Mesendoderm (in vitro differentiated cells): ENCODE measurements at regions not wholly inside any gene's neighbourhood (a gene's known extent, or its start where the extent isn't known, plus 50 kb on each side); places are given as distances from the start of the nearest gene placed in this dataset.

Experiments used
- DNase-seq: peaks from one replicate; pipeline ENCODE4 v3.0.0; 2013
- H2AK5ac ChIP-seq: 2 replicates; pipeline ENCODE4 v1.6.1; 2013; ENCODE audit warnings: low read length, inconsistent platforms
- H2BK120ac ChIP-seq: 2 replicates; pipeline ENCODE4 v1.6.1; 2013; ENCODE audit warnings: low read depth, mild to moderate bottlenecking, low read length, moderate library complexity, mixed read lengths
- H2BK15ac ChIP-seq: replicated peaks from 2 replicates; pipeline ENCODE4 v1.6.1; 2013; ENCODE audit warnings: low read depth, mild to moderate bottlenecking, moderate library complexity
- H2BK5ac ChIP-seq: 2 replicates; pipeline ENCODE4 v1.6.1; 2013; ENCODE audit warnings: low read length, inconsistent platforms
- H3K18ac ChIP-seq: 2 replicates; pipeline ENCODE4 v1.6.1; 2013; ENCODE audit warnings: mild to moderate bottlenecking, low read length, mixed read lengths
- H3K23ac ChIP-seq: one replicate; pipeline ENCODE4 v1.6.1; 2013; ENCODE audit warnings: low read length
- H3K27ac ChIP-seq: 2 replicates; pipeline ENCODE4 v1.5.1; 2013; ENCODE audit warnings: low read depth, mild to moderate bottlenecking, inconsistent platforms, low read length, moderate library complexity
- H3K27me3 ChIP-seq: 2 replicates; pipeline ENCODE4 v1.6.1; 2013; ENCODE audit warnings: low read length, control low read depth, mild to moderate bottlenecking, inconsistent platforms; ENCODE audit not compliant: insufficient read depth, poor library complexity
- H3K36me3 ChIP-seq: 2 replicates; pipeline ENCODE4 v1.6.1; 2013; ENCODE audit warnings: low read length, inconsistent platforms; ENCODE audit not compliant: control insufficient read depth, insufficient read depth
- H3K4ac ChIP-seq: one replicate; pipeline ENCODE4 v1.6.1; 2013; ENCODE audit warnings: low read depth, mild to moderate bottlenecking, low read length, moderate library complexity
- H3K4me1 ChIP-seq: 2 replicates; pipeline ENCODE4 v1.6.1; 2013; ENCODE audit warnings: low read depth, low read length, inconsistent platforms; ENCODE audit not compliant: control insufficient read depth
- H3K4me2 ChIP-seq: 2 replicates; pipeline ENCODE4 v1.6.1; 2013; ENCODE audit warnings: low read length
- H3K4me3 ChIP-seq: 2 replicates; pipeline ENCODE4 v1.5.1; 2013; ENCODE audit warnings: mild to moderate bottlenecking, low read length
- H3K56ac ChIP-seq: one replicate; pipeline ENCODE4 v1.6.1; 2013; ENCODE audit warnings: low read length
- H3K79me1 ChIP-seq: 2 replicates; pipeline ENCODE4 v1.6.1; 2013; ENCODE audit warnings: low read length, inconsistent platforms
- H3K79me2 ChIP-seq: 2 replicates; pipeline ENCODE4 v1.6.1; 2013; ENCODE audit warnings: mild to moderate bottlenecking, low read length; ENCODE audit not compliant: control insufficient read depth, insufficient read depth
- H3K9ac ChIP-seq: 2 replicates; pipeline ENCODE4 v1.6.1; 2013; ENCODE audit warnings: low read length, inconsistent platforms
- H4K5ac ChIP-seq: one replicate; pipeline ENCODE4 v1.6.1; 2013; ENCODE audit warnings: low read length
- H4K8ac ChIP-seq: one replicate; pipeline ENCODE4 v1.6.1; 2013; ENCODE audit warnings: low read depth, mild to moderate bottlenecking, control low read depth, low read length, moderate library complexity
- WGBS: extraction: QIAGEN DNeasy Blood & Tissue Kit; methylation state at CpG from one replicate; pipeline ENCODE4 v1.1.7; 2013; ENCODE audit warnings: low lambda C conversion rate, missing lambda C conversion rate; ENCODE audit not compliant: insufficient coverage; ENCODE audit errors: extremely low coverage; 5-methylcytosine and 5-hydroxymethylcytosine counted together

DNA sequence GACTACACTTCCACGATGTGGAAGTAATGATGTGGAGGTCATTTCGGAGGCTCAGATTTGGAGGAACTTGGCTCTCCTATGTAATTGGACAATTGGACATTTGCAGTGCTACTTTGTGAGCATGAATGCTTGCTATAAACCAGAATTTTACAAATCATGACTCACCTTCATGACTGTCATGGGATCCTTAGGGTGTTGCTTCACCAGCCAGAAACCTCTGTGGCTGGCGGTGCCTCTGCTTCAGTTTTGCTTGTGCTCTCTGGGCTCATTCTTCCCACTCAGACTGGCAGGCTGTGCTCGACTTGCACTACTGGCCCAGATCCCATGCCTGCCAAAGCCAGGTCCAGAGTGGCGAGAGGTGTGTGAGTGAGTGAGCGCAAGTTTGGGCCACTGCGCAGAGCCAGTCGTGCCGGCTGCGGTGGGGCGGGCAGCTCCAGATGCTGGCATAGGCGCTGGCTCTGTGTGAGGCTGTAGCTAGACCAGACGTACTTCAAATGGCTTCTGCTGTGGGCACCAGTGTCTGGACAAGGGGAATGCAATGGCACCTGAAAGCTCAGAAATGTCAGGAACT is 387.8 kb downstream of the AEBP2 start:
- no peak overlapping the region for H4K5ac ChIP-seq
- no peak overlapping the region for H3K4ac ChIP-seq
- no peaks in the 10 kb centered on the region for H3K79me1 ChIP-seq
- H3K36me3 ChIP-seq, result no peaks in the 10 kb centered on the region
- no peak overlapping the region for H2BK15ac ChIP-seq
- no peak for DNase-seq
- no peak overlapping the region for H3K4me2 ChIP-seq
- WGBS, result no CpG with 5 or more reads among the region's 13 CpGs
- H2BK120ac ChIP-seq, result no peak overlapping the region
- H3K27ac ChIP-seq, result no peak overlapping the region
- no peak overlapping the region for H2AK5ac ChIP-seq
- H4K8ac ChIP-seq, result no peak overlapping the region
- H3K23ac ChIP-seq, result no peak overlapping the region
- no peak overlapping the region for H3K9ac ChIP-seq
- no peak overlapping the region for H3K4me3 ChIP-seq
- H2BK5ac ChIP-seq, result no peak overlapping the region
- H3K27me3 ChIP-seq, result no peaks in the 10 kb centered on the region
- no peak overlapping the region for H3K56ac ChIP-seq
- H3K4me1 ChIP-seq, result no peaks in the 10 kb centered on the region
- no peak overlapping the region for H3K18ac ChIP-seq
- no peaks in the 10 kb centered on the region for H3K79me2 ChIP-seq

DNA sequence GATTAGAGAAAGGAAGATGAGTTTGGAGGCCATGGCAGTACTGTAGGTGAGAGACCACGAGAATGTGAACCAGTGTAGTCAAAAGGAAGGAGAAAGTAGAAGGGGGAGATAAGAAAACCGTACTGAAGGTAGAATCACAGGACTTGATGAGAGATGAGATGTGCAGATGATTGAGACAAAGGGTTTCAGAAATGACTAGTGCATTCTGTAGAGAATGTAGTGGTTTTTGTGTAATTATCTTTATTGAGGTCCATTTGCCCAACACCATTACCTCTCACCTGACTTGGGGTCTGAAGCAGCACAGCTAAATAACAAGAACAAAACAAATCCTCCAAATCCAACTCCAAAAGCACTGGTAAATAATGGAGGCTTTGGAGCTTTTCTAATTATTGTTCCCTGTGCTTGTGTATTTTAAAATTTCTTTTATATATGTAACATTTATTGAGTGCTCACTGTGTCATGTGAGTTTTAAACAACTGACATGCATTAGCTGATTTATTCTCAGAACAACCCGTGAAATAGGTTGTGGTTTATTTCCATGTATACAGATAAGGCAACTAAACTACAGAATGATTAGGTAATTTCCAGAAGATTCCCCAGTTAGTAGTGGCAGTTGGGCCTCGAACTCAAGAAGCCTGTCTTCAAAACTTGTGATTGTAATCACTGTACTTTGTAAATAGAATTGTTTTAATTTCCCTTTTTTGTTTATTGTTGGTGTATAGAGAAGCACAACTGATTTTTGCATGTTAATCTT is 390.0 kb downstream of the AEBP2 start:
- Histone ChIP-seq H3K4me2 (no peak overlapping the region), H3K18ac (no peak overlapping the region), H2BK15ac (no peak overlapping the region), H3K23ac (no peak overlapping the region), H2BK5ac (no peak overlapping the region), H3K27me3 (no peaks in the 10 kb centered on the region), H3K27ac (no peak overlapping the region), H4K5ac (no peak overlapping the region), H3K4me1 (no peaks in the 10 kb centered on the region), H3K4me3 (no peak overlapping the region), H3K9ac (no peak overlapping the region), H4K8ac (no peak overlapping the region), H2AK5ac (no peak overlapping the region), H3K36me3 (no peaks in the 10 kb centered on the region), H3K4ac (no peak overlapping the region), H2BK120ac (no peak overlapping the region), H3K56ac (no peak overlapping the region), H3K79me1 (no peaks in the 10 kb centered on the region), H3K79me2 (no peaks in the 10 kb centered on the region)
- no peak for DNase-seq
- no CpG with 5 or more reads among the region's 4 CpGs for WGBS

DNA sequence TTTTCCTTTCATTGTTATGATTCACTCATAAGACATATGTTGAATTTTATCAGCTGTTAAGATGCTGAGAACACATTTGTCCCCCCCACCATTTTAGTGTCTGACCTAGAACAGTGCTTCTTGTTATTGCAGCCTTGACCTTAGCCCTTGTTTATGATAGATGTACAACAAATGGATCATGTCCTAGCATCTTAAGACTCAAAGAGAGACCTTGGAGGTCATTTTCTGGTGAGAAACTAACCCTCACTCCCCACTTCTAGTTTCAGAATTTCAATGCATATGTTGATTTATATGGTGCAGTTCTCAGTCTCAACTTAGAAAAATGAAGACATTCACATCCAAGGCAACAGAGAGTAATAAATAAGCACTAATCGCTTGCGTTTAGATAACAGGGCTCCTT is 391.2 kb downstream of the AEBP2 start:
- no peaks in the 10 kb centered on the region for H3K79me2 ChIP-seq
- no CpG with 5 or more reads among the region's 2 CpGs for WGBS
- H3K79me1 ChIP-seq, result no peaks in the 10 kb centered on the region
- no peak overlapping the region for H3K23ac ChIP-seq
- H2BK15ac ChIP-seq, result no peak overlapping the region
- no peak overlapping the region for H3K18ac ChIP-seq
- no peak overlapping the region for H2AK5ac ChIP-seq
- no peak overlapping the region for H3K4me3 ChIP-seq
- H4K8ac ChIP-seq, result no peak overlapping the region
- no peak overlapping the region for H3K56ac ChIP-seq
- DNase-seq, result no peak
- no peak overlapping the region for H3K4me2 ChIP-seq
- H4K5ac ChIP-seq, result no peak overlapping the region
- H3K4me1 ChIP-seq, result no peaks in the 10 kb centered on the region
- H3K9ac ChIP-seq, result no peak overlapping the region
- H3K4ac ChIP-seq, result no peak overlapping the region
- no peaks in the 10 kb centered on the region for H3K27me3 ChIP-seq
- H2BK120ac ChIP-seq, result no peak overlapping the region
- no peak overlapping the region for H2BK5ac ChIP-seq
- H3K36me3 ChIP-seq, result no peaks in the 10 kb centered on the region
- H3K27ac ChIP-seq, result no peak overlapping the region

DNA sequence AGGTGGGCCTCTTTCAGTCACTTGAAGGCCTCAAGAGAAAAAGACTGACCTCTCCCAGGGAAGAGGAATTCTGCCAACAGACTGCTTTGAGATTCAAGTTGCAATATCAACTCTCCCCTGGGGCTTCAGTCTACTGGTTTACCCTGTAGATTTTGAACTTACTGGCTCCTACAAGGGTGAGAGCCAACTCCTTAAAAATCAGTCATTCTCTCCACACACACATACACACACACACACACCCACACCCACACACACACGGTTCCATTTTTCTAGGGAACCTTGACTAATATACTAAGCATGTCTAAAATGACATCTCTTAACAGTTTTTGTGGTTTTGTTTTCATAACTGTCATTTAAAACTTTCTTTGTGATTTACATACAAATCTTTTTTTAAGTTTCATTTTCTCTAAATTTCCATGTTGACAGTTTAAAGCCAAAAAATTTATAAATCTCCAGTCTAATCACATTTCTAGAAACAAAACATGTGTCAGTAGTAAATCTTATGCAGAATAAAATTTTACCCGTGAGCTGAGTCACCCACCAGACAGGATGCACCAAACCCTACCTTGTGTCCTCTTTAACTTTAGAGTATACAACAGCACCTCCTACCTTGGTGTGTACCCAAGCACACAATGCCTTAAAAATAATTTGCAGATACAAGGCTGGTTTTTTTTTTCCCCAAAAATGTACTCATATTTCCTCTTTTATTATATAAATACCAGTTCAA is 394.6 kb downstream of the AEBP2 start:
- Histone ChIP-seq H2AK5ac (no peak overlapping the region), H3K27me3 (no peaks in the 10 kb centered on the region), H4K8ac (no peak overlapping the region), H3K27ac (no peak overlapping the region), H3K56ac (no peak overlapping the region), H3K4me3 (no peak overlapping the region), H2BK120ac (no peak overlapping the region), H3K23ac (no peak overlapping the region), H2BK15ac (no peak overlapping the region), H3K79me1 (no peaks in the 10 kb centered on the region), H3K4me2 (no peak overlapping the region), H3K4me1 (no peaks in the 10 kb centered on the region), H3K36me3 (no peaks in the 10 kb centered on the region), H3K79me2 (no peaks in the 10 kb centered on the region), H3K9ac (no peak overlapping the region), H2BK5ac (no peak overlapping the region), H3K4ac (no peak overlapping the region), H4K5ac (no peak overlapping the region), H3K18ac (no peak overlapping the region)
- DNase-seq, result no peak
- WGBS, result no CpG with 5 or more reads among the region's 2 CpGs

DNA sequence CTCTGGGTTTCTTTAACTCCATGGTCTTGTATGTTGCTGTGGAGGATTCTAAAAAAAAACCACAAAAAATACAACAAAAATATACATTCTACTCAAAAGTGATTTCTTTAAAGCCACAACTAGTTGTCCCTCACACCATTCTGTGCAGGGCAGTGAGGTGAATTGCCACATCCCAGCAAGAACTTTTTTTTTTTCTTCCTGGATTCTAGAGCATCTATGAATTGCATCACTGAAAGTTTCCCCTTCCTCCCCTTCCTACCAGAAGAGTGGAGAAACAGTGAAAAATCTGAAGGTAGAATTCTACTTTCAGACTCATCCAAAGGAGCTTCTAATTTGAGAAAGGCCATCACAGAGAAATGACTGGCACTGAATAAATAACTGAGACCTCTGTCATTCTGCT is 395.3 kb downstream of the AEBP2 start:
- DNase-seq, result no peak
- Histone ChIP-seq H3K79me2 (no peaks in the 10 kb centered on the region), H3K36me3 (no peaks in the 10 kb centered on the region), H2AK5ac (no peak overlapping the region), H2BK120ac (no peak overlapping the region), H4K5ac (no peak overlapping the region), H2BK15ac (no peak overlapping the region), H3K56ac (no peak overlapping the region), H3K79me1 (no peaks in the 10 kb centered on the region), H3K27me3 (no peaks in the 10 kb centered on the region), H3K4me2 (no peak overlapping the region), H3K4me1 (no peaks in the 10 kb centered on the region), H3K18ac (no peak overlapping the region), H2BK5ac (no peak overlapping the region), H3K4me3 (no peak overlapping the region), H3K23ac (no peak overlapping the region), H3K9ac (no peak overlapping the region), H3K4ac (no peak overlapping the region), H3K27ac (no peak overlapping the region), H4K8ac (no peak overlapping the region)
